Body of pancreas (tissue), 4 donors: ENCODE measurements at regions not wholly inside any gene's neighbourhood (a gene's known extent, or its start where the extent isn't known, plus 50 kb on each side); places are given as distances from the start of the nearest gene placed in this dataset.

Experiments used
- CTCF ChIP-seq, 7 experiments: fragments of 450-650 bp in 4 of 7; fragments of 200-600 bp in 3 of 7; sonication (generic) in 3 of 7; IDR thresholded peaks; one replicate each; pipeline ENCODE4 v1.5.1; 2016 to 2019; ENCODE audit warnings: antibody characterized with exemption in 7 of 7
- POLR2A ChIP-seq, 3 donors: fragments of 450-650 bp; IDR thresholded peaks; one replicate each; pipeline ENCODE4 v1.6.1; 2016; ENCODE audit warnings: antibody characterized with exemption in 3 of 3, mild to moderate bottlenecking in 2 of 3

GRCh38 chr3:109597444-109597843 is 260.1 kb upstream of the DPPA4 start:
- TF ChIP-seq POLR2A (IDR thresholded peaks at IDR 0.05): no peak
- no peak for TF ChIP-seq CTCF (IDR thresholded peaks at IDR 0.05)
